ENCODE measurements at regions not wholly inside any gene's neighbourhood (a gene's known extent, or its start where the extent isn't known, plus 50 kb on each side); places are given as distances from the start of the nearest gene placed in this dataset.

GRCh38 chr1:212205843-212206242 lies 79.4 kb upstream of the PPP2R5A start:
- H3K36me3 Mint-ChIP-seq (ENCODE audit: low read depth), result no peaks in the 10 kb centered on the region
- POLR2A ChIA-PET, result no interaction called here
- no peak overlapping the region for H3K27ac Mint-ChIP-seq
- CTCF ChIA-PET, result no interaction called here
- intact Hi-C loops (cut with micrococcal nuclease), result no loop called here
- no peak for ATAC-seq (ENCODE audit: low read depth)
- no peak overlapping the region for H3K4me3 Mint-ChIP-seq
- no peaks in the 10 kb centered on the region for H3K4me1 Mint-ChIP-seq
- no peak for DNase-seq
- TF ChIP-seq CTCF (IDR thresholded peaks at IDR 0.05), result no peak
- H3K9me3 Mint-ChIP-seq, result peaks cover 1% of the 10 kb centered on the region
- peaks cover 3% of the 10 kb centered on the region for H3K27me3 Mint-ChIP-seq

GRCh38 chr1:212207118-212207517 lies 78.1 kb upstream of the PPP2R5A start:
- Mint-ChIP-seq H3K4me1 (no peaks in the 10 kb centered on the region), H3K27me3 (peaks cover 3% of the 10 kb centered on the region), H3K9me3 (no peaks in the 10 kb centered on the region), H3K27ac (no peak overlapping the region), H3K36me3 (ENCODE audit: low read depth) (no peaks in the 10 kb centered on the region), H3K4me3 (no peak overlapping the region)
- no peak for DNase-seq
- intact Hi-C loops (cut with micrococcal nuclease), result no loop called here
- no peak for TF ChIP-seq CTCF (IDR thresholded peaks at IDR 0.05)
- ChIA-PET CTCF (no interaction called here), POLR2A (no interaction called here)
- no peak for ATAC-seq (ENCODE audit: low read depth)

- TF ChIP-seq CTCF (IDR thresholded peaks at IDR 0.05), result no peak
- Mint-ChIP-seq H3K4me1 (no peaks in the 10 kb centered on the region), H3K36me3 (ENCODE audit: low read depth) (no peaks in the 10 kb centered on the region), H3K27ac (no peak overlapping the region), H3K9me3 (no peaks in the 10 kb centered on the region), H3K27me3 (peaks cover 3% of the 10 kb centered on the region), H3K4me3 (no peak overlapping the region)
- POLR2A ChIA-PET, result no interaction called here
- DNase-seq (no peak), ATAC-seq (ENCODE audit: low read depth) (no peak)
- CTCF ChIA-PET, result no interaction called here
- intact Hi-C loops (cut with micrococcal nuclease), result no loop called here
Observed at GRCh38 chr1:212207822-212208520, 77.2 kb upstream of the PPP2R5A start.

- Mint-ChIP-seq H3K9me3 (no peaks in the 10 kb centered on the region), H3K36me3 (ENCODE audit: low read depth) (no peaks in the 10 kb centered on the region), H3K27ac (no peak overlapping the region), H3K27me3 (peaks cover 7% of the 10 kb centered on the region), H3K4me3 (no peak overlapping the region), H3K4me1 (no peaks in the 10 kb centered on the region)
- CTCF ChIA-PET, result no interaction called here
- ATAC-seq (ENCODE audit: low read depth), result no peak
- DNase-seq, result no peak
- intact Hi-C loops (cut with micrococcal nuclease), result no loop called here
- TF ChIP-seq CTCF (IDR thresholded peaks at IDR 0.05), result no peak
- POLR2A ChIA-PET, result no interaction called here
Observed at GRCh38 chr1:212208978-212209644, 76.1 kb upstream of the PPP2R5A start.

GRCh38 chr1:212211371-212211770 lies 73.8 kb upstream of the PPP2R5A start:
- H3K36me3 Mint-ChIP-seq (ENCODE audit: low read depth), result no peaks in the 10 kb centered on the region
- no peak for TF ChIP-seq CTCF (IDR thresholded peaks at IDR 0.05)
- ATAC-seq (ENCODE audit: low read depth) (no peak), DNase-seq (no peak)
- ChIA-PET POLR2A (interaction anchor here (0.7 kb wide), 1 partner anchor 534 kb away, joined by 8 read pairs; no protein-coding TSS in a partner anchor), CTCF (no interaction called here)
- peaks cover 12% of the 10 kb centered on the region for H3K27me3 Mint-ChIP-seq
- H3K4me3 Mint-ChIP-seq, result no peak overlapping the region
- intact Hi-C loops (cut with micrococcal nuclease), result no loop called here
- H3K4me1 Mint-ChIP-seq, result no peaks in the 10 kb centered on the region
- no peaks in the 10 kb centered on the region for H3K9me3 Mint-ChIP-seq
- no peak overlapping the region for H3K27ac Mint-ChIP-seq
